Esophagus muscularis mucosa (tissue), 3 donors: ENCODE measurements at regions not wholly inside any gene's neighbourhood (a gene's known extent, or its start where the extent isn't known, plus 50 kb on each side); places are given as distances from the start of the nearest gene placed in this dataset.

ENCODE experiments used
- POLR2A ChIP-seq: fragments of 450-650 bp; IDR thresholded peaks from one replicate; pipeline ENCODE4 v1.6.1; 2017; ENCODE audit warnings: antibody characterized with exemption, moderate library complexity, mild to moderate bottlenecking, low read depth
- TF ChIP-seq, protein P1 (sequence below), 3 experiments: fragments of 200-600 bp in 2 of 3; fragments of 450-650 bp in 1 of 3; sonication (generic) in 2 of 3; IDR thresholded peaks; one replicate each; pipeline ENCODE4 v1.5.1; 2017 to 2019; ENCODE audit warnings: antibody characterized with exemption in 3 of 3, mild to moderate bottlenecking in 2 of 3, moderate library complexity in 1 of 3

DNA sequence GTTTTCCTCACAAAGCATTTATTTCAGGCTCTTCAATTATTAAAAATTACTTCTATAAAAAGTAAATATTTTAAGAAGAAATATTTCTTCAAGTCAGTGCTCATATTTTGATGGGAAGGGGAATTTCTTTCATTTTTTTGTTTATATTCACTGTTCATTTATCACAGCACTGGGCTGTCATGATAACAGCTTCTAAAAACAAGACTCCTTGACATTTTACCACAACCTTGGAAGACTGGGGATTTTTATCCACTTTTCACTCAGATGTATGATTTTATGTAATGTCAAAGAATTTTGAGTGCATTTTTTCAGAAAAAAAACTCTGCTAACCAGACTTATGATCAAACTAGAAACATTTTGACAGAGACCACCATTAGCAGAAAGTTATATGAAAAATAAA, 149.7 kb downstream of the PHLDA1 start:
- TF ChIP-seq POLR2A = no peak
- TF ChIP-seq, protein P1, sequence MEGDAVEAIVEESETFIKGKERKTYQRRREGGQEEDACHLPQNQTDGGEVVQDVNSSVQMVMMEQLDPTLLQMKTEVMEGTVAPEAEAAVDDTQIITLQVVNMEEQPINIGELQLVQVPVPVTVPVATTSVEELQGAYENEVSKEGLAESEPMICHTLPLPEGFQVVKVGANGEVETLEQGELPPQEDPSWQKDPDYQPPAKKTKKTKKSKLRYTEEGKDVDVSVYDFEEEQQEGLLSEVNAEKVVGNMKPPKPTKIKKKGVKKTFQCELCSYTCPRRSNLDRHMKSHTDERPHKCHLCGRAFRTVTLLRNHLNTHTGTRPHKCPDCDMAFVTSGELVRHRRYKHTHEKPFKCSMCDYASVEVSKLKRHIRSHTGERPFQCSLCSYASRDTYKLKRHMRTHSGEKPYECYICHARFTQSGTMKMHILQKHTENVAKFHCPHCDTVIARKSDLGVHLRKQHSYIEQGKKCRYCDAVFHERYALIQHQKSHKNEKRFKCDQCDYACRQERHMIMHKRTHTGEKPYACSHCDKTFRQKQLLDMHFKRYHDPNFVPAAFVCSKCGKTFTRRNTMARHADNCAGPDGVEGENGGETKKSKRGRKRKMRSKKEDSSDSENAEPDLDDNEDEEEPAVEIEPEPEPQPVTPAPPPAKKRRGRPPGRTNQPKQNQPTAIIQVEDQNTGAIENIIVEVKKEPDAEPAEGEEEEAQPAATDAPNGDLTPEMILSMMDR (IDR thresholded peaks at IDR 0.05) = no peak
